ENCODE measurements at regions not wholly inside any gene's neighbourhood (a gene's known extent, or its start where the extent isn't known, plus 50 kb on each side); places are given as distances from the start of the nearest gene placed in this dataset.
"Not testable (repeated sequence)": the region's sequence is repeated elsewhere in the genome, so short reads cannot be mapped to it uniquely, and the experiment has no call there.

GRCh38 chr18:57957210-57957609, 86.8 kb upstream of the NEDD4L start:
- no peak for DNase-seq
- intact Hi-C loops (cut with DNase I): no loop called here
- no peak for ATAC-seq (ENCODE audit: poor library complexity)

GRCh38 chr18:57956491-57956890, 87.5 kb upstream of the NEDD4L start:
- ATAC-seq (ENCODE audit: poor library complexity): no peak
- intact Hi-C loops (cut with DNase I): no loop called here

GRCh38 chr18:57954935-57955334, 89.1 kb upstream of the NEDD4L start:
- intact Hi-C loops (cut with DNase I): no loop called here
- no peak for ATAC-seq (ENCODE audit: poor library complexity)
- DNase-seq: no peak

More at GRCh38 chr18:57956491-57956890, 87.5 kb upstream of the NEDD4L start:
- DNase-seq: no peak

- DNase-seq (no peak), ATAC-seq (ENCODE audit: poor library complexity) (no peak)
- intact Hi-C loops (cut with DNase I): no loop called here
These were observed 90.1 kb upstream of the NEDD4L start for GRCh38 chr18:57953883-57954282.

GRCh38 chr18:57951999-57952774, 91.8 kb upstream of the NEDD4L start:
- DNase-seq (no peak), ATAC-seq (ENCODE audit: poor library complexity) (no peak)
- intact Hi-C loops (cut with DNase I): no loop called here

- intact Hi-C loops (cut with DNase I): no loop called here
These were observed 92.8 kb upstream of the NEDD4L start for GRCh38 chr18:57951117-57951796.

GRCh38 chr18:57950542-57950941, 93.5 kb upstream of the NEDD4L start:
- intact Hi-C loops (cut with DNase I): no loop called here
- DNase-seq: no peak
- ATAC-seq (ENCODE audit: poor library complexity): no peak

More at GRCh38 chr18:57951117-57951796, 92.8 kb upstream of the NEDD4L start:
- ATAC-seq (ENCODE audit: poor library complexity) (no peak), DNase-seq (no peak)

GRCh38 chr18:57949335-57949734, 94.7 kb upstream of the NEDD4L start:
- intact Hi-C loops (cut with DNase I); ATAC-seq (ENCODE audit: poor library complexity); DNase-seq: not testable (repeated sequence)

- no peak for DNase-seq
- no peak for ATAC-seq (ENCODE audit: poor library complexity)
- intact Hi-C loops (cut with DNase I): no loop called here
These were observed 96.9 kb upstream of the NEDD4L start for GRCh38 chr18:57947117-57947516.

GRCh38 chr18:57943723-57944122, 100.3 kb upstream of the NEDD4L start:
- DNase-seq (no peak), ATAC-seq (ENCODE audit: poor library complexity) (no peak)
- intact Hi-C loops (cut with DNase I): no loop called here

GRCh38 chr18:57942493-57942892, 101.5 kb upstream of the NEDD4L start:
- no peak for ATAC-seq (ENCODE audit: poor library complexity)
- DNase-seq: no peak
- intact Hi-C loops (cut with DNase I): no loop called here

GRCh38 chr18:57941841-57942489, 102.1 kb upstream of the NEDD4L start:
- intact Hi-C loops (cut with DNase I): no loop called here
- DNase-seq (no peak), ATAC-seq (ENCODE audit: poor library complexity) (no peak)

GRCh38 chr18:57940166-57940660, 103.8 kb upstream of the NEDD4L start:
- no peak for DNase-seq
- intact Hi-C loops (cut with DNase I): no loop called here
- no peak for ATAC-seq (ENCODE audit: poor library complexity)

- ATAC-seq (ENCODE audit: poor library complexity); DNase-seq; intact Hi-C loops (cut with DNase I): not testable (repeated sequence)
These were observed 109.7 kb upstream of the NEDD4L start for GRCh38 chr18:57934375-57934774.

GRCh38 chr18:57931038-57931437, 113.0 kb upstream of the NEDD4L start:
- ATAC-seq (ENCODE audit: poor library complexity) (no peak), DNase-seq (no peak)
- intact Hi-C loops (cut with DNase I): no loop called here

- DNase-seq (no peak), ATAC-seq (ENCODE audit: poor library complexity) (no peak)
- intact Hi-C loops (cut with DNase I): no loop called here
These were observed 113.5 kb upstream of the NEDD4L start for GRCh38 chr18:57930476-57930875.

- DNase-seq (no peak), ATAC-seq (ENCODE audit: poor library complexity) (no peak)
- intact Hi-C loops (cut with DNase I): no loop called here
These were observed 114.1 kb upstream of the NEDD4L start for GRCh38 chr18:57929922-57930321.

- intact Hi-C loops (cut with DNase I): no loop called here
- ATAC-seq (ENCODE audit: poor library complexity) (no peak), DNase-seq (no peak)
These were observed 115.6 kb upstream of the NEDD4L start for GRCh38 chr18:57928466-57928865.

GRCh38 chr18:57927511-57927910, 116.5 kb upstream of the NEDD4L start:
- DNase-seq: no peak
- intact Hi-C loops (cut with DNase I): no loop called here
- no peak for ATAC-seq (ENCODE audit: poor library complexity)

- ATAC-seq (ENCODE audit: poor library complexity): no peak
- no peak for DNase-seq
These were observed 118.3 kb upstream of the NEDD4L start for GRCh38 chr18:57925706-57926105.

More at GRCh38 chr18:57925706-57926105, 118.3 kb upstream of the NEDD4L start:
- intact Hi-C loops (cut with DNase I): no loop called here

Measured in Right ventricle myocardium superior (tissue), 1 donor.